ENCODE measurements at regions not wholly inside any gene's neighbourhood (a gene's known extent, or its start where the extent isn't known, plus 50 kb on each side); places are given as distances from the start of the nearest gene placed in this dataset.
A peak's percentile ranks its signal among the peaks of the same experiment; 100 is the strongest.

DNA sequence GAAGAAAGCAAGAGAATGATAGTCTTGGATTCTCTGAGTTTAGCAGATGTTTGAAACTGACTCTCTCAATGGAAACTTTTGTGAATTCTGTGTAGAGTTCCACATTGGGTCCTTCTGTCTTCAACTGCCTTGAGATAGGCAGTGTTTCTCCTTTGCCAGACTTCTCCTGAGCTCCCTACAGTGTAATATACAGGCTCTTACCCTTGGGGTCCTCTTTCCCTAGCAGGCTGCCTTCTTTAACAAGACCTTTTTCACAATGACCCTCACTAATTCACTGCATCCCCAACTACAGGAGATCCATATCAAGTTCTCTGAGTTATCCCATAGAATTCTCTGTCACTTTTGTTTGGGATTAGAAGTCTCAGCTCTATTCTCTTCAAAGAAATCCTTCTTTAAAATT lies 513.0 kb downstream of the XIRP2 start:
- no peak overlapping the region for H3K9ac ChIP-seq (ENCODE audit: low read depth, low read length)
- peaks cover 3% of the 10 kb centered on the region; the same call in 1 of the 2 replicates for H3K36me3 ChIP-seq (ENCODE audit: insufficient read depth, low read length)
- no peak overlapping the region for H3K27ac ChIP-seq (ENCODE audit: low read depth, low read length)
- no peaks in the 10 kb centered on the region for H3K27me3 ChIP-seq (ENCODE audit: insufficient read depth, low read length)
- H3K4me3 ChIP-seq (ENCODE audit: low read length): no peak overlapping the region
- peaks cover 35% of the 10 kb centered on the region for H3K4me1 ChIP-seq (ENCODE audit: insufficient read depth, low read length)
- H3K9me3 ChIP-seq (ENCODE audit: insufficient read depth, low read depth, low read length): peaks cover 13% of the 10 kb centered on the region

DNA sequence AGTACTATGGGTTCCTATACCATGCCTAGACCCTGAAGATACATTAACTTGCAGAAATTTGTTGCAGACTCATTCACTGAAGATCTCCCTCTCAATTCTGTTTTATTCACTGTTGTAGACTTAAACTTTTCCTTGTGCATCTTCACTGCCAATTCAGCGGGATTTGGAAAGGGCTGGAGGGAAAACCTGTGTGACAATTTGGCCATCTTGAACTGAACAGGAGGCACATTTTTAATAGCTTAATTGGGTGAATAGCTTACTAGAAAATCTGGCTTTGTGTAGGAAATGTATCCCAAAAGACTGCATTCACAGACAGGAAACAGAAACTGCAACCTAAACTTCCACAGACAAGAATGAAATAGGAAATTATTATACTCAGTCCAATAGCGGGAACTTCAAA lies 512.3 kb downstream of the XIRP2 start:
- H3K27ac ChIP-seq (ENCODE audit: low read depth, low read length): no peak overlapping the region
- no peak overlapping the region for H3K9ac ChIP-seq (ENCODE audit: low read depth, low read length)
- WGBS: 88% methylated on average over 2 of the region's 2 CpGs
- no peak overlapping the region for H3K4me3 ChIP-seq (ENCODE audit: low read length)
- peaks cover 13% of the 10 kb centered on the region for H3K9me3 ChIP-seq (ENCODE audit: insufficient read depth, low read depth, low read length)
- H3K36me3 ChIP-seq (ENCODE audit: insufficient read depth, low read length): peaks cover 3% of the 10 kb centered on the region; the same call in 1 of the 2 replicates
- H3K4me1 ChIP-seq (ENCODE audit: insufficient read depth, low read length): peaks cover 35% of the 10 kb centered on the region
- H3K27me3 ChIP-seq (ENCODE audit: insufficient read depth, low read length): no peaks in the 10 kb centered on the region

DNA sequence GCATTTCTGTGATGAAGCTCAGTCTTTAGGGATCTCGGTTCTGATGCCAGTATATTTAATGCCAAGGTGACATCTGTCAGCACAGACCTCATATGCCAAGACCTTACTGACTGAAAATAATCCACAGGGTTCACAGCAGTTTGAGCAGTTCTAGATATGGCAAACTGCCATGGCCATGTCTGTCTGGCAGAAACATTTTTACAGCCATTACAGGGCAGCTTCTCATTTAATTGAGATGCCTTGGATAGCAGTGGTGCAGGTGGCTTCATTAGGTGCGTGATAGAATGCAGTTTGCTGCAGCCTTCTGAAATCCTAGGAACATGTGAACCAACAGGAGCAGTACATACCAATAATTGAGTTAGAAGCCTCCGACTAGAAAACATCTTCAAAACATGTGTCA lies 510.6 kb downstream of the XIRP2 start:
- 95% methylated on average over 3 of the region's 3 CpGs for WGBS
- Histone ChIP-seq H3K4me1 (ENCODE audit: insufficient read depth, low read length) (peaks cover 32% of the 10 kb centered on the region), H3K27ac (ENCODE audit: low read depth, low read length) (no peak overlapping the region), H3K36me3 (ENCODE audit: insufficient read depth, low read length) (peaks cover 3% of the 10 kb centered on the region; the same call in 1 of the 2 replicates), H3K9me3 (ENCODE audit: insufficient read depth, low read depth, low read length) (peaks cover 10% of the 10 kb centered on the region), H3K27me3 (ENCODE audit: insufficient read depth, low read length) (no peaks in the 10 kb centered on the region), H3K9ac (ENCODE audit: low read depth, low read length) (no peak overlapping the region), H3K4me3 (ENCODE audit: low read length) (no peak overlapping the region)

DNA sequence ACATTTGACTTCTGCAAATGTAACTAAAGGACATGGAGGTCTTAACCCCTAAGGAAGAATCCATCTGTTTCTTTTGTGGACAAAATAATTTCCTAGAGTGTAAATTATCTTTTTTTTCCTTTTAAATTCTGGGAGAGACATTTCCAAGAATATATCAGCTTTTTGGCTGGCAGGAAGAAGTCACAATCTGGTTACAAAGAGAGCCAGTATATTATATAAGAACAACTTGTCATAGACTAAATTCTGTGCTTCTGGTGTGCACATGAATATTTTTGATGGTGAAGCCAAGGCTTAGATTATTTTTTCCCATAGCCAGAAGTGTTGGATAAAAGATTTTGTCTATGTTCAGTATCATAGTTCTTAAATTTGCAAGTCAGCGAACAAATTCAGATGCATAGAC lies 500.6 kb downstream of the XIRP2 start:
- Histone ChIP-seq H3K9ac (ENCODE audit: low read depth, low read length) (no peak overlapping the region), H3K27me3 (ENCODE audit: insufficient read depth, low read length) (no peaks in the 10 kb centered on the region), H3K4me1 (ENCODE audit: insufficient read depth, low read length) (peaks cover 56% of the 10 kb centered on the region), H3K36me3 (ENCODE audit: insufficient read depth, low read length) (no peaks in the 10 kb centered on the region), H3K9me3 (ENCODE audit: insufficient read depth, low read depth, low read length) (no peaks in the 10 kb centered on the region), H3K27ac (ENCODE audit: low read depth, low read length) (0 out of 2 replicates have a peak overlapping the region, but pooled peaks have one; percentile 4), H3K4me3 (ENCODE audit: low read length) (no peak overlapping the region)
- WGBS: 100% methylated on average over 1 of the region's 1 CpG

DNA sequence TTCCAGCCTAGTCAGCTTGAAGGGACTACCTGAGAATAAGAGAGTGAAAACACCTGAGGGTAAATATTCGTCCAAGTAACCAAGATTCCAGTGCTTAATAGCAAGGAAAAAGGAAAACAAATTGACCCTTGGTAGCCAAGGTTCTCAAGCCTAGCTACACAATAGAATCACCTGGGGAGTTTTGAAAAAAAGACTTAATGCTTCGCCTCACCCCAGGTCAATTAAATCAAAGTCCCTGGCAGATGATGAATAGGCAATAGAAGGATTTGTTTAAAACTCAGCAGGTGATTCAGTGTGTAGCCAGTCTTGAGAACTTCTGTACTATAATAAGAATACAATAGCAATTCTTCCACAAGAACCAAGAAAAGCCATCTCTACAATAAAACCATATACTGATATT lies 500.2 kb downstream of the XIRP2 start:
- H3K4me3 ChIP-seq (ENCODE audit: low read length): no peak overlapping the region
- H3K27ac ChIP-seq (ENCODE audit: low read depth, low read length): peak overlapping the region; percentile 72
- 76% methylated on average over 2 of the region's 2 CpGs for WGBS
- H3K9me3 ChIP-seq (ENCODE audit: insufficient read depth, low read depth, low read length): no peaks in the 10 kb centered on the region
- H3K4me1 ChIP-seq (ENCODE audit: insufficient read depth, low read length): peaks cover 60% of the 10 kb centered on the region
- no peaks in the 10 kb centered on the region for H3K36me3 ChIP-seq (ENCODE audit: insufficient read depth, low read length)
- H3K9ac ChIP-seq (ENCODE audit: low read depth, low read length): no peak overlapping the region
- H3K27me3 ChIP-seq (ENCODE audit: insufficient read depth, low read length): no peaks in the 10 kb centered on the region

DNA sequence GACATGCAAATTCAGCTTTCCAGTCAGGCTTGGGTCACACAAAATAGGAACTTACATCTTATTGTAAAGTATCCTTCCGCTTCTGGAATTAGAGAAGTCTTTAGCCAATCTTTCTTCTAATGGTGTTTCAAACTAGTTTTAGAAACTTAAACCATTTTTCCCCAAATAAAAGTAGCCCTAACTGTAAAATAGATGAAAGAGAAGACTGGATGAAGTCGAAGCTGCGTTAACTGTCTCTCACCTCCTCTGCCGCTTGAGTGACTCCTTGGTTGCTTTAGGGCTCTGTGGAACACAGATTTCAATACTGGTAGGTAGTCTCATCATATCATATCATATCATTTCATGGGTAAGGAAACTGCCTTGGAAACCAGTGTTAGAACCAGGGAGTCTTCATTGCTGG lies 498.4 kb downstream of the XIRP2 start:
- no peaks in the 10 kb centered on the region for H3K36me3 ChIP-seq (ENCODE audit: insufficient read depth, low read length)
- H3K27me3 ChIP-seq (ENCODE audit: insufficient read depth, low read length): no peaks in the 10 kb centered on the region
- H3K4me3 ChIP-seq (ENCODE audit: low read length): no peak overlapping the region
- H3K9me3 ChIP-seq (ENCODE audit: insufficient read depth, low read depth, low read length): no peaks in the 10 kb centered on the region
- H3K27ac ChIP-seq (ENCODE audit: low read depth, low read length): peak overlapping the region; percentile 19
- H3K4me1 ChIP-seq (ENCODE audit: insufficient read depth, low read length): peaks cover 78% of the 10 kb centered on the region
- H3K9ac ChIP-seq (ENCODE audit: low read depth, low read length): peak overlapping the region; percentile 44; the same call in 1 of the 2 replicates
- WGBS: 88% methylated on average over 4 of the region's 4 CpGs

DNA sequence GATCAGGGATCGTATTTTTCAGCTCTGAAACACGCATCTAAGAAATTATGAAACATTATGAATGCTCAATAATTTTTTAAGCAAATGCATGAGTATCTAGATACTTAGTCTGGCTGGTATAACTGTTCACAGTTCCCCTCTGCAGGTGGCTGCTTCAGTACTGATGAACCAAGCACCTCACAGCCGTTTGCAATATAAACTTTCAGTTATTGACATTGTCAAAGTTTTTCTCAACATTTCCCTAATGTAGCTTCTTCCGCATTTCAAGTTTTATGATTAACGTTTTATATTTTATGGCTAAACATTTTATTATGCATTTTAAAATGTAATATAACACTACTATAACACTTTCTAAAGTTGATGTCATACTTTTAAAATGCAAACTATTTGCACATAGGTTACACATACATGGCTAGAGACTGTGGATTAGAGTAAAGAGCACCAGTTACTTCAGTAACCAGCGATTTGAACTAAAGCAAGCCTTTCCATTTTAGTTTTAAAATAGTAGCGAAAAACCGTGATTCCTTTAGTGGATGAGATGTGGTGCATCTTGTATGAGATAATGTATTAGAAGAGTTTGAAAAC lies 495.4 kb downstream of the XIRP2 start:
- H3K27me3 ChIP-seq (ENCODE audit: insufficient read depth, low read length): no peaks in the 10 kb centered on the region
- 87% methylated on average over 5 of the region's 8 CpGs for WGBS
- peaks cover 80% of the 10 kb centered on the region for H3K4me1 ChIP-seq (ENCODE audit: insufficient read depth, low read length)
- H3K27ac ChIP-seq (ENCODE audit: low read depth, low read length): no peak overlapping the region
- no peak overlapping the region for H3K9ac ChIP-seq (ENCODE audit: low read depth, low read length)
- no peak overlapping the region for H3K4me3 ChIP-seq (ENCODE audit: low read length)
- H3K36me3 ChIP-seq (ENCODE audit: insufficient read depth, low read length): no peaks in the 10 kb centered on the region
- H3K9me3 ChIP-seq (ENCODE audit: insufficient read depth, low read depth, low read length): no peaks in the 10 kb centered on the region

DNA sequence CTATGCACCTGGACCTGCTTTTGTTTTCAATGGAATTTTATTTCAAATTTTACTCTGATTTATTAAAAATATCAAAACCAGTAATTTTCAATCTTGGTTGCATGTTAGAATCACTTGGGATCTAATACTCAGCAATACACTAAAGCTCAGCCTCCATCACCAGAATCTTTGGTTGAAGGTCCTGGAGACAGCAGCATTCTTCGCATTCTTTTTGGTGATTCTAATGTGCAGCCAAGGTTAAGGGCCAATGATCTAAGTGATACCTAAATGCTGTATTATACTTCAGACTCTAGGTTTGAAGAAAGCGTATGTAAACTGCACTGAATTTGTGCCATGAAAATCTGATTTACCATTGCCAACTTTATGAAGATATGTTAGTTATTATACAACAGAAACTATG lies 493.1 kb downstream of the XIRP2 start:
- Histone ChIP-seq H3K9ac (ENCODE audit: low read depth, low read length) (no peak overlapping the region), H3K4me3 (ENCODE audit: low read length) (no peak overlapping the region), H3K27ac (ENCODE audit: low read depth, low read length) (no peak overlapping the region), H3K27me3 (ENCODE audit: insufficient read depth, low read length) (no peaks in the 10 kb centered on the region), H3K9me3 (ENCODE audit: insufficient read depth, low read depth, low read length) (no peaks in the 10 kb centered on the region), H3K36me3 (ENCODE audit: insufficient read depth, low read length) (no peaks in the 10 kb centered on the region), H3K4me1 (ENCODE audit: insufficient read depth, low read length) (peaks cover 57% of the 10 kb centered on the region)
- 90% methylated on average over 2 of the region's 2 CpGs for WGBS

DNA sequence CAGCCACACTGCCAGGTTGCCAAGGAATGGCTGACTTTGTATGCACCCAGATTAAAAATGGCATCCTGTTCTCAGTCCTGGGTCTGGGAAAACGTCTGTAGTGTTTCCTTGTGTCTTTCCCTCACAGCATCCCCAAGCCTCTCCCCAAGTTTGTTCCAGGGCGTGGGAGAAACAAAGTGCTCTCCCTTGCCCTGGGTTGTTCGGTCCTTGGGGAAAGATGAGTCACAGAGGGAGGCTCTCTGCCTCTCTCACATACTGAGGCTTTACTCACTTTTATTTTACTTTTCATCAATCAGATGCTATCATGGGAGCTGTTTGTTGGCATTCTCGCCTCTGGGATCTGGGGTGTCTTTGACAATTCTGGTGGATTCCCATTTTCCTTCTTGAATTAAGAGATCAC lies 492.3 kb downstream of the XIRP2 start:
- no peaks in the 10 kb centered on the region for H3K27me3 ChIP-seq (ENCODE audit: insufficient read depth, low read length)
- H3K9me3 ChIP-seq (ENCODE audit: insufficient read depth, low read depth, low read length): no peaks in the 10 kb centered on the region
- WGBS: 88% methylated on average over 4 of the region's 4 CpGs
- H3K9ac ChIP-seq (ENCODE audit: low read depth, low read length): no peak overlapping the region
- H3K27ac ChIP-seq (ENCODE audit: low read depth, low read length): no peak overlapping the region
- peaks cover 54% of the 10 kb centered on the region for H3K4me1 ChIP-seq (ENCODE audit: insufficient read depth, low read length)
- H3K36me3 ChIP-seq (ENCODE audit: insufficient read depth, low read length): no peaks in the 10 kb centered on the region
- no peak overlapping the region for H3K4me3 ChIP-seq (ENCODE audit: low read length)

DNA sequence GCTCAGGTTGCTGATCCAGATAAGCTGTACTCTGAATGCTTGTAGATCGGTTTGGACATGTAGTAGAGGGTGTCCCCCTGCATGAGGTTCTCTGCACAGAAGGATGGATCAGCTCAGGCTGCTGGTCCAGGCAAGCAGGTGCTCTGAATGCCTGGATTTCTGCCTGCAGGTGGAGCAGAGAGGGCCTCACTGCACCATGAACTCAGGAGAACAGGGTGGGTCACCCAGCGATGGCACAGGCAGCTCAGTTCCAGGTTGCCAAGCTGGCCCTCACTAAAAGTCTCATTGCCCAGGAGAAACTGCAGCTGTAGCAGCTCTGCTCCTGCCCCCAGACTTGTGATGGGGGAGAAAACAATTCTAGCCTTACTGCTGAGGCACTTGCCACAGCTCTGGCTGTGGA lies 491.8 kb downstream of the XIRP2 start:
- H3K36me3 ChIP-seq (ENCODE audit: insufficient read depth, low read length): no peaks in the 10 kb centered on the region
- H3K4me3 ChIP-seq (ENCODE audit: low read length): no peak overlapping the region
- H3K4me1 ChIP-seq (ENCODE audit: insufficient read depth, low read length): peaks cover 50% of the 10 kb centered on the region
- no peak overlapping the region for H3K27ac ChIP-seq (ENCODE audit: low read depth, low read length)
- WGBS: 88% methylated on average over 2 of the region's 2 CpGs
- no peaks in the 10 kb centered on the region for H3K9me3 ChIP-seq (ENCODE audit: insufficient read depth, low read depth, low read length)
- H3K9ac ChIP-seq (ENCODE audit: low read depth, low read length): no peak overlapping the region
- no peaks in the 10 kb centered on the region for H3K27me3 ChIP-seq (ENCODE audit: insufficient read depth, low read length)

DNA sequence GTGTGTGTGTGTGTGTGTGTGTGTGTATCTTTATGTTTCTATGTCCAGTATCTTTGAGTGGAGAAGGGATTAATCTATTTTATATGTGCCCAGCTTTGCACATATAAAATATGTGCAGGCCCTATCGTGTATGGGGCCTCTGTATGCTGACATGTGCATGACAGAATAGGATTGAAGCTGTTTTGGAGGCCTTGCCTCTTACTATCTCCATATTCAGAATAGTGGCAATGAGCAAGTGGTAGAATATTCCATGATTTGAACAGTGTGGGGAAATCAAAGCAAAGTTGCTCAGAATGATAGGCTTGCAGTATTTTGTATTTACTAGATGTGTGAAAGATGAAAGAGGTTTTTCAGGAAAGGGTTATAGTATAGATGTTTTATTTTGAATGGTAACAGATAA lies 480.8 kb downstream of the XIRP2 start:
- no peaks in the 10 kb centered on the region for H3K9me3 ChIP-seq (ENCODE audit: insufficient read depth, low read depth, low read length)
- H3K4me1 ChIP-seq (ENCODE audit: insufficient read depth, low read length): no peaks in the 10 kb centered on the region
- H3K27me3 ChIP-seq (ENCODE audit: insufficient read depth, low read length): no peaks in the 10 kb centered on the region
- H3K4me3 ChIP-seq (ENCODE audit: low read length): no peak overlapping the region
- 93% methylated on average over 1 of the region's 1 CpG for WGBS
- no peak overlapping the region for H3K9ac ChIP-seq (ENCODE audit: low read depth, low read length)
- no peaks in the 10 kb centered on the region for H3K36me3 ChIP-seq (ENCODE audit: insufficient read depth, low read length)
- H3K27ac ChIP-seq (ENCODE audit: low read depth, low read length): no peak overlapping the region

DNA sequence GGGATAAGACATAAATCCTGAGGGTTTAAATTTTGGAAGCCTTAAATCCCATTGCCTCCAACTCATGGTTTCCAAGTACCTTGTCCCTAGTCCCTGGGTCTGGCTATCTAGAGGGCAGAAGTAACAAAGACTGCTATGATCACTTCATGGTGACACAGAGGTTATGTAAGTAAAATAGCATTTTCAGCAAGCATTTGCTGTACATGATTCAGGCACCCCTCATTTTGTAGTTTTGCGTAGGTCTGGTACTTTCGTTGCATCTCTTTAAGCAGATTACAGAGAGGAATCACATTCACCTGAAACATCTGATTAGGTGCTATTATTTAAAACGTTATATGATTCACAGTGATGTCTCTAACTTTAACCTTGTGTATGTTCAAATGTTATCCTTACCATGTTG lies 480.1 kb downstream of the XIRP2 start:
- Histone ChIP-seq H3K36me3 (ENCODE audit: insufficient read depth, low read length) (no peaks in the 10 kb centered on the region), H3K27ac (ENCODE audit: low read depth, low read length) (no peak overlapping the region), H3K4me3 (ENCODE audit: low read length) (no peak overlapping the region), H3K9me3 (ENCODE audit: insufficient read depth, low read depth, low read length) (no peaks in the 10 kb centered on the region), H3K27me3 (ENCODE audit: insufficient read depth, low read length) (no peaks in the 10 kb centered on the region), H3K9ac (ENCODE audit: low read depth, low read length) (no peak overlapping the region), H3K4me1 (ENCODE audit: insufficient read depth, low read length) (no peaks in the 10 kb centered on the region)
- WGBS: 95% methylated on average over 3 of the region's 3 CpGs

Measured in HUES64 (cell line).